MM.1S (cell line): ENCODE measurements at regions not wholly inside any gene's neighbourhood (a gene's known extent, or its start where the extent isn't known, plus 50 kb on each side); places are given as distances from the start of the nearest gene placed in this dataset.

Experiments used
- DNase-seq: peaks from one replicate; pipeline ENCODE4 v3.0.0-alpha.2; 2015
- H2AFZ ChIP-seq: fragments of 300-600 bp; sonication (generic); 2 replicates; pipeline ENCODE4 v1.6.0; 2016; ENCODE audit warnings: antibody characterized with exemption, low read length
- H3F3A ChIP-seq: fragments of 300-600 bp; sonication (generic); 2 replicates; pipeline ENCODE4 v1.6.1; 2016; ENCODE audit warnings: mild to moderate bottlenecking, antibody characterized with exemption, low read length, moderate library complexity, mixed read lengths; ENCODE audit not compliant: insufficient read depth
- H3K27ac ChIP-seq: fragments of 300-600 bp; sonication (generic); 2 replicates; pipeline ENCODE4 v1.5.1; 2016; ENCODE audit warnings: mild to moderate bottlenecking, low read length
- H3K27me3 ChIP-seq: fragments of 300-600 bp; sonication (generic); replicated peaks from 2 replicates; pipeline ENCODE4 v1.6.0; 2016; ENCODE audit warnings: low read length; ENCODE audit not compliant: insufficient read depth
- H3K36me3 ChIP-seq: fragments of 300-600 bp; sonication (generic); replicated peaks from 2 replicates; pipeline ENCODE4 v1.6.1; 2016; ENCODE audit warnings: mild to moderate bottlenecking, low read length, mixed read lengths; ENCODE audit not compliant: insufficient read depth
- H3K4me1 ChIP-seq: fragments of 300-600 bp; sonication (generic); 2 replicates; pipeline ENCODE4 v1.6.1; 2016; ENCODE audit warnings: low read length, mixed read lengths
- H3K4me2 ChIP-seq: fragments of 300-600 bp; sonication (generic); 2 replicates; pipeline ENCODE4 v1.6.0; 2016; ENCODE audit warnings: low read depth, low read length
- H3K4me3 ChIP-seq: fragments of 300-600 bp; sonication (generic); 2 replicates; pipeline ENCODE4 v1.5.1; 2016; ENCODE audit warnings: low read length, mixed read lengths
- H3K79me2 ChIP-seq: fragments of 300-600 bp; sonication (generic); 2 replicates; pipeline ENCODE4 v1.6.1; 2016; ENCODE audit warnings: mixed run types, low read length, mixed read lengths
- H3K9ac ChIP-seq: fragments of 300-600 bp; sonication (generic); 2 replicates; pipeline ENCODE4 v1.6.1; 2016; ENCODE audit warnings: low read length, mixed read lengths
- H3K9me2 ChIP-seq: fragments of 300-600 bp; sonication (generic); replicated peaks from 2 replicates; pipeline ENCODE4 v1.6.1; 2016; ENCODE audit warnings: mild to moderate bottlenecking, low read length, mixed read lengths; ENCODE audit not compliant: insufficient read depth
- H3K9me3 ChIP-seq: fragments of 300-600 bp; sonication (generic); replicated peaks from 2 replicates; pipeline ENCODE4 v1.6.1; 2016; ENCODE audit warnings: mild to moderate bottlenecking, low read length, mixed read lengths; ENCODE audit not compliant: insufficient read depth
- H4K20me1 ChIP-seq: fragments of 300-600 bp; sonication (generic); 2 replicates; pipeline ENCODE4 v1.6.1; 2016; ENCODE audit warnings: mild to moderate bottlenecking, low read length, moderate library complexity, mixed read lengths; ENCODE audit not compliant: insufficient read depth
- EZH2 ChIP-seq: fragments of 300-600 bp; sonication (generic); optimal IDR thresholded peaks from 2 replicates; pipeline ENCODE3; 2017; ENCODE audit warnings: low read depth, mild to moderate bottlenecking, antibody characterized with exemption, low read length, mixed read lengths
- EZH2phosphoT487 ChIP-seq: fragments of 300-600 bp; sonication (generic); IDR thresholded peaks from 2 replicates; pipeline ENCODE4 v1.6.1; 2018; ENCODE audit warnings: antibody characterized with exemption, low read length
- TF ChIP-seq, protein P1 (sequence below): fragments of 300-600 bp; sonication (generic); IDR thresholded peaks from 2 replicates; pipeline ENCODE4 v1.5.1; 2016; ENCODE audit warnings: antibody characterized with exemption, low read length, mixed read lengths

DNA sequence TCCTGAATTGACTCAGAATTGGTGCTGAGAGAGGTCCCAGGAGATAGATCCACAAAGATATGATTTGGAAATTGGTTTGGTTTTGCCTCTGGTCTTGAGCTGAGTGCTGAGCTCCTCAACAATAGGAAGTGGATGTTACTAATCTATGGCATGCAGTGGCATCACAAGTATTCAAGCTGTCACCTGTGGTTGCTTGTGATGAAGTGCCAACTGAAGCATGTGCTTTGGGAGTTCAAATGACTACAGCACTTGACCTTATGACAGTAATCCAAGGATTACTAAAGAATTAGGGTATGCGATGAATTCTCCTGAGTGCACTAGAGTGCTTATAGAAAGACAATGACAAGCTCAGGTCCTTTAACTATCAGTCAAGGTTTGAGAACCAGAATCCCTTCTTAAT, 406.2 kb downstream of the NOVA1 start:
- no peaks in the 10 kb centered on the region for H3F3A ChIP-seq
- DNase-seq, result no peak
- H3K4me1 ChIP-seq, result no peaks in the 10 kb centered on the region
- no peak overlapping the region for H3K4me3 ChIP-seq
- H2AFZ ChIP-seq, result no peak overlapping the region
- no peak overlapping the region for H3K4me2 ChIP-seq
- TF ChIP-seq EZH2, result no peak
- no peak for TF ChIP-seq EZH2phosphoT487
- TF ChIP-seq, protein P1, sequence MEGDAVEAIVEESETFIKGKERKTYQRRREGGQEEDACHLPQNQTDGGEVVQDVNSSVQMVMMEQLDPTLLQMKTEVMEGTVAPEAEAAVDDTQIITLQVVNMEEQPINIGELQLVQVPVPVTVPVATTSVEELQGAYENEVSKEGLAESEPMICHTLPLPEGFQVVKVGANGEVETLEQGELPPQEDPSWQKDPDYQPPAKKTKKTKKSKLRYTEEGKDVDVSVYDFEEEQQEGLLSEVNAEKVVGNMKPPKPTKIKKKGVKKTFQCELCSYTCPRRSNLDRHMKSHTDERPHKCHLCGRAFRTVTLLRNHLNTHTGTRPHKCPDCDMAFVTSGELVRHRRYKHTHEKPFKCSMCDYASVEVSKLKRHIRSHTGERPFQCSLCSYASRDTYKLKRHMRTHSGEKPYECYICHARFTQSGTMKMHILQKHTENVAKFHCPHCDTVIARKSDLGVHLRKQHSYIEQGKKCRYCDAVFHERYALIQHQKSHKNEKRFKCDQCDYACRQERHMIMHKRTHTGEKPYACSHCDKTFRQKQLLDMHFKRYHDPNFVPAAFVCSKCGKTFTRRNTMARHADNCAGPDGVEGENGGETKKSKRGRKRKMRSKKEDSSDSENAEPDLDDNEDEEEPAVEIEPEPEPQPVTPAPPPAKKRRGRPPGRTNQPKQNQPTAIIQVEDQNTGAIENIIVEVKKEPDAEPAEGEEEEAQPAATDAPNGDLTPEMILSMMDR, result no peak
- no peaks in the 10 kb centered on the region; the same call in 1 of the 2 replicates for H3K27me3 ChIP-seq
- no peaks in the 10 kb centered on the region for H3K9me2 ChIP-seq
- H3K9ac ChIP-seq, result no peak overlapping the region
- no peaks in the 10 kb centered on the region for H3K9me3 ChIP-seq
- no peaks in the 10 kb centered on the region for H3K36me3 ChIP-seq
- no peaks in the 10 kb centered on the region for H4K20me1 ChIP-seq
- no peak overlapping the region for H3K27ac ChIP-seq
- H3K79me2 ChIP-seq, result no peaks in the 10 kb centered on the region

DNA sequence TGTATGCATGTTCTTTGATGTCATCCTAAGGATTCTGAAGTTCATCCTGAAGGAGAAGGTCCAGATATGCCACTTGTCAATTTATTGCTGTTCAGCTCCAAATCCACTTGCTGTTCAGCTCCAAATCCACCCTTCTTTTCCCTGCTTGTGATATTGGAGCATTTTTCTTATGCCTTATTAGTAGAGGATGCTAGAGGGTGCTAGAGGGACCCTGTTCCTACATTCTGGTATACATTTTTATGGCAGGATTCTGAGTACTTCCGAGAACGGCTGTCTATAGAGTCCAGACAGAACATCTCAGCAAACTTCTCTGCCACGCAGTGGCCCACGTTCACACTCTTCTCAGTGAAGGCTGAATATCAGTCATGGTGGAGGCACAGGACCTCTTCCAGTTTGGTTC, 406.7 kb downstream of the NOVA1 start:
- no peaks in the 10 kb centered on the region for H3K36me3 ChIP-seq
- no peak overlapping the region for H3K4me2 ChIP-seq
- H3K9ac ChIP-seq, result no peak overlapping the region
- no peak for DNase-seq
- no peak overlapping the region for H3K27ac ChIP-seq
- H3K9me2 ChIP-seq, result no peaks in the 10 kb centered on the region
- H3K4me1 ChIP-seq, result no peaks in the 10 kb centered on the region
- no peaks in the 10 kb centered on the region for H3K79me2 ChIP-seq
- no peaks in the 10 kb centered on the region for H3K9me3 ChIP-seq
- H3K4me3 ChIP-seq, result no peak overlapping the region
- no peak overlapping the region for H2AFZ ChIP-seq
- no peaks in the 10 kb centered on the region for H3F3A ChIP-seq
- no peaks in the 10 kb centered on the region for H4K20me1 ChIP-seq
- TF ChIP-seq, protein P1, result no peak
- TF ChIP-seq EZH2phosphoT487, result no peak
- no peak for TF ChIP-seq EZH2
- no peaks in the 10 kb centered on the region; the same call in 1 of the 2 replicates for H3K27me3 ChIP-seq

DNA sequence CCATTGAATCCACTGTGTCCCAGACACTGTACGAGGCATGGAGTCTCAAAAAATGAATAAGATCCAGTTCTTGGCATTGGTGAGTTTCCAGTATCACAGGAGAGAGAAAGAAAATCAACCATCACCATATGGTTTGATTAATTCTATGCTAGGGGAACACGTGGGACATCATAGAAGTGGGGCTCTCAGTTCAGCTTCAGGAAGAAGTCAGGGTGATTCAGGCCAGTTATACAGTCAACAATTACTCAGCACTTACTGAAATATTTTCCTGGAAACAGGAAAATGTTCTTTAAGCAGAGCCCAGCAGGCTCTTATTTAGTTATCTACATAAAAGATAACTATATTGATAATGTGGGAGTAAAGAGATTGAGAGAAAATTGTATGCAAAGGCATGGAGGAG, 407.2 kb downstream of the NOVA1 start:
- no peak for DNase-seq
- Histone ChIP-seq H3K9ac (no peak overlapping the region), H4K20me1 (no peaks in the 10 kb centered on the region), H3K4me2 (no peak overlapping the region), H3K4me3 (no peak overlapping the region), H3K27me3 (no peaks in the 10 kb centered on the region; the same call in 1 of the 2 replicates), H3K4me1 (no peaks in the 10 kb centered on the region), H3K9me3 (no peaks in the 10 kb centered on the region), H3K79me2 (no peaks in the 10 kb centered on the region), H3K27ac (no peak overlapping the region), H3K9me2 (no peaks in the 10 kb centered on the region), H3K36me3 (no peaks in the 10 kb centered on the region), H2AFZ (no peak overlapping the region), H3F3A (no peaks in the 10 kb centered on the region)
- TF ChIP-seq EZH2 (no peak), EZH2phosphoT487 (no peak)

DNA sequence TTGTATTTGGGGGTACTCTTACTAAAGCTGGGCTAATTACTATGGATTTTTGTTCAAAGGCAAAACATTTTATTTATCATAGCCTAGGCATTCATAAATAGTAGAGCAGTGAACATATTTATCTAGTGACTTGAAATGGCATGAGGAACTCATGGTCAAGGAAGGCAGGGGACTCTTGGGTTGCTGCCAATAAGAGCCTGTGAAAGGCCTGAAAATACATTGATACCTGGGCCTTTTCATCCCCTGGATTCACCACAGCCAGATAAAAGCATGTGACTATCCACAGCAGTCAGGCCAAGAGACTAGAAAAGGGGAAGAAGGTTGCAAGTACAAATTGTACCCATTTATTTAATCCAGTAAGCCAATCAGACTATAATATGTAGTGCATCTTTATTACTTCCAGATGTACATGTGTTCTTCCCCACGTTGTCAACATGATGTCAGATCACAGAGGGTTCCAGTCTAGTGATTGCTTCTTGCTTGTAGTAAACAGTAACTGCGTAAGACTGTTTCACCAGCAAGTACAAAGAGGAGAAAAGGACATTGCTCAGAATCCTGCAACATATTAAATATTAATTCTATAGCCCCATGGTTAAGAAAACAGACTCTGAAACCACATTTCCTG, 409.7 kb downstream of the NOVA1 start:
- Histone ChIP-seq H3K36me3 (no peaks in the 10 kb centered on the region), H3K4me2 (no peak overlapping the region), H3K79me2 (no peaks in the 10 kb centered on the region), H3K9ac (no peak overlapping the region), H3K27me3 (no peaks in the 10 kb centered on the region), H3K4me3 (no peak overlapping the region), H3K9me2 (no peaks in the 10 kb centered on the region), H3F3A (no peaks in the 10 kb centered on the region), H2AFZ (no peak overlapping the region), H4K20me1 (no peaks in the 10 kb centered on the region), H3K9me3 (no peaks in the 10 kb centered on the region), H3K4me1 (no peaks in the 10 kb centered on the region), H3K27ac (no peak overlapping the region)
- no peak for DNase-seq
- TF ChIP-seq, protein P1, result no peak
- no peak for TF ChIP-seq EZH2
- TF ChIP-seq EZH2phosphoT487, result no peak
